ENCODE measurements at regions not wholly inside any gene's neighbourhood (a gene's known extent, or its start where the extent isn't known, plus 50 kb on each side); places are given as distances from the start of the nearest gene placed in this dataset.

DNA sequence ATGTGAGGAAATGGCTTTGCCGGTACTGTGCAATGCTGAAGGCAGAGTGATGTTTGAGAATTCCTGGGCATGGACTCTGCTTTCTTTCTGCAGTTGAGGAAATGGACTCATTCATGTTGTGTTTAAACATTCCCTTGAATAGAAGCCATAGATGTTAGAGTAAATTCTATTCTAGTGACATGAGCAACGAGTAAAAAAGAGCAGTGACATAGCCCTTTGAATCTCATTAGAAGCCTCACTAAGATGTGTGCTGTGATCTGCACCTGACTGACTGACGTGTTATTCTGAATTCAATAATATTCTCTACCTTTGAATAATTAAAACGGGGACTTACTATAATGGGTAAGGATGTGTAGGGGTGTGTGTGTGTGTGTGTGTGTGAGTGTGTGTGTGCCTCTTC, 113.7 kb upstream of the KLF4 start:
- TF ChIP-seq, protein P1, sequence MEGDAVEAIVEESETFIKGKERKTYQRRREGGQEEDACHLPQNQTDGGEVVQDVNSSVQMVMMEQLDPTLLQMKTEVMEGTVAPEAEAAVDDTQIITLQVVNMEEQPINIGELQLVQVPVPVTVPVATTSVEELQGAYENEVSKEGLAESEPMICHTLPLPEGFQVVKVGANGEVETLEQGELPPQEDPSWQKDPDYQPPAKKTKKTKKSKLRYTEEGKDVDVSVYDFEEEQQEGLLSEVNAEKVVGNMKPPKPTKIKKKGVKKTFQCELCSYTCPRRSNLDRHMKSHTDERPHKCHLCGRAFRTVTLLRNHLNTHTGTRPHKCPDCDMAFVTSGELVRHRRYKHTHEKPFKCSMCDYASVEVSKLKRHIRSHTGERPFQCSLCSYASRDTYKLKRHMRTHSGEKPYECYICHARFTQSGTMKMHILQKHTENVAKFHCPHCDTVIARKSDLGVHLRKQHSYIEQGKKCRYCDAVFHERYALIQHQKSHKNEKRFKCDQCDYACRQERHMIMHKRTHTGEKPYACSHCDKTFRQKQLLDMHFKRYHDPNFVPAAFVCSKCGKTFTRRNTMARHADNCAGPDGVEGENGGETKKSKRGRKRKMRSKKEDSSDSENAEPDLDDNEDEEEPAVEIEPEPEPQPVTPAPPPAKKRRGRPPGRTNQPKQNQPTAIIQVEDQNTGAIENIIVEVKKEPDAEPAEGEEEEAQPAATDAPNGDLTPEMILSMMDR (IDR thresholded peaks at IDR 0.05; ENCODE audit: extremely low read depth in 1 of 2, insufficient read depth in 1 of 2, low read depth in 1 of 2, low read length in 2 of 2) = no peak
- TF ChIP-seq JUN (IDR thresholded peaks at IDR 0.05; ENCODE audit: borderline replicate concordance, insufficient read depth, insufficient read length, low read depth) (no peak), POLR2A (IDR thresholded peaks at IDR 0.05; ENCODE audit: low read depth, low read length) (no peak), MYC (IDR thresholded peaks at IDR 0.05; ENCODE audit: low read depth, low read length) (no peak), EZH2 (IDR thresholded peaks at IDR 0.05; ENCODE audit: borderline replicate concordance, low read depth, low read length, severe bottlenecking) (no peak)

All from endothelial cell of umbilical vein (primary cell).